Keratinocyte (primary cell): ENCODE measurements at regions not wholly inside any gene's neighbourhood (a gene's known extent, or its start where the extent isn't known, plus 50 kb on each side); places are given as distances from the start of the nearest gene placed in this dataset.

ENCODE experiments used
- CTCF ChIP-seq, 3 experiments: IDR thresholded peaks in 1 of 3; conservative IDR thresholded peaks in 1 of 3; optimal IDR thresholded peaks in 1 of 3; 2 replicates in 2 of 3; 3 replicates in 1 of 3; pipeline versions ENCODE3 to v1.5.1; 2011; ENCODE audit warnings: low read length in 3 of 3, mild to moderate bottlenecking in 3 of 3, moderate library complexity in 2 of 3, control low read depth in 1 of 3, inconsistent platforms in 1 of 3; ENCODE audit not compliant: insufficient read depth in 2 of 3; ENCODE audit errors: extremely low read depth in 1 of 3
- EZH2 ChIP-seq: IDR thresholded peaks from one replicate; pipeline ENCODE4 v1.6.1; 2012; ENCODE audit warnings: inconsistent platforms, mild to moderate bottlenecking, low read length, moderate library complexity

GRCh38 chr4:178198691-178199090 lies 756.5 kb upstream of the AGA start:
- TF ChIP-seq CTCF (optimal IDR thresholded peaks at IDR 0.05 in 1 of 3, IDR thresholded peaks at IDR 0.05 in 1 of 3, conservative IDR thresholded peaks at IDR 0.05 in 1 of 3; ENCODE audit: extremely low read depth in 1 of 3, insufficient read depth in 2 of 3, low read length in 3 of 3), result no peak
- no peak for TF ChIP-seq EZH2
